ENCODE measurements at regions not wholly inside any gene's neighbourhood (a gene's known extent, or its start where the extent isn't known, plus 50 kb on each side); places are given as distances from the start of the nearest gene placed in this dataset.

GRCh38 chr13:65825039-65825438 is 1405.1 kb downstream of the PCDH9 start (continued):
- TF ChIP-seq, protein P1, sequence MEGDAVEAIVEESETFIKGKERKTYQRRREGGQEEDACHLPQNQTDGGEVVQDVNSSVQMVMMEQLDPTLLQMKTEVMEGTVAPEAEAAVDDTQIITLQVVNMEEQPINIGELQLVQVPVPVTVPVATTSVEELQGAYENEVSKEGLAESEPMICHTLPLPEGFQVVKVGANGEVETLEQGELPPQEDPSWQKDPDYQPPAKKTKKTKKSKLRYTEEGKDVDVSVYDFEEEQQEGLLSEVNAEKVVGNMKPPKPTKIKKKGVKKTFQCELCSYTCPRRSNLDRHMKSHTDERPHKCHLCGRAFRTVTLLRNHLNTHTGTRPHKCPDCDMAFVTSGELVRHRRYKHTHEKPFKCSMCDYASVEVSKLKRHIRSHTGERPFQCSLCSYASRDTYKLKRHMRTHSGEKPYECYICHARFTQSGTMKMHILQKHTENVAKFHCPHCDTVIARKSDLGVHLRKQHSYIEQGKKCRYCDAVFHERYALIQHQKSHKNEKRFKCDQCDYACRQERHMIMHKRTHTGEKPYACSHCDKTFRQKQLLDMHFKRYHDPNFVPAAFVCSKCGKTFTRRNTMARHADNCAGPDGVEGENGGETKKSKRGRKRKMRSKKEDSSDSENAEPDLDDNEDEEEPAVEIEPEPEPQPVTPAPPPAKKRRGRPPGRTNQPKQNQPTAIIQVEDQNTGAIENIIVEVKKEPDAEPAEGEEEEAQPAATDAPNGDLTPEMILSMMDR (conservative IDR thresholded peaks at IDR 0.05; ENCODE audit: low read depth in 2 of 2) = no peak
- TF ChIP-seq ZNF114 (CRISPR knock-in tag; IDR thresholded peaks at IDR 0.05) = no peak
- TF ChIP-seq STAT1 (IDR thresholded peaks at IDR 0.05; ENCODE audit: unreplicated experiment) = no peak
- TF ChIP-seq JUNB (IDR thresholded peaks at IDR 0.05; ENCODE audit: unreplicated experiment) = no peak

DNA sequence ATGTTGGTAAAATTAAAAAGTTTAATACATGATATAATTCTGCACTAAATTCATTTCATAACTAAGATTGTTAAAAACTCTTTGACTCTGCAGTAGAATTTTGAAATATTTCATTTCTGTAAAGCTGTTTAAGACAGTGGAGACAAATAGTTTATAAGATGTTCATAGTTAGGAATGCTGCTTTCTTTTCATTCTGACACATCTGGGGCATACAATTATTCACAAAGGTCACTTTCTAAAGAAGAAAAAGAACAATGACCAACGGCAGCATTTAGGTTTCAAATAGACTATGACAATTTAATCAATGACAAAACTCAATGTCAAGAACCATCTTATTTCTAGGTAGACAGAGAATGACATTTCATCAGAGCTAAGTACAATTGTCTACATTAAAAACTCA is 1422.1 kb downstream of the PCDH9 start:
- Histone ChIP-seq H3K27me3 (ENCODE audit: insufficient read depth) (no peaks in the 10 kb centered on the region), H3K9me2 (ENCODE audit: insufficient read depth) (no peaks in the 10 kb centered on the region), H3K4me1 (ENCODE audit: insufficient read depth) (no peaks in the 10 kb centered on the region), H3K36me3 (ENCODE audit: insufficient read depth) (no peaks in the 10 kb centered on the region), H3K27ac (ENCODE audit: low read depth) (no peak overlapping the region), H3K79me2 (replicated peaks; ENCODE audit: insufficient read depth) (no peaks in the 10 kb centered on the region), H3F3A (replicated peaks; ENCODE audit: low read depth) (no peaks in the 10 kb centered on the region), H2AFZ (no peak overlapping the region), H4K20me1 (replicated peaks; ENCODE audit: insufficient read depth) (no peaks in the 10 kb centered on the region), H3K4me2 (no peak overlapping the region), H3K4me3 (no peak overlapping the region)
- no peak for DNase-seq (ENCODE audit: low spot score)
- Mint-ChIP-seq H3K36me3 (ENCODE audit: low read depth) (peaks cover 5% of the 10 kb centered on the region; the same call in 1 of the 3 replicates), H3K4me1 (no peaks in the 10 kb centered on the region), H3K27me3 (ENCODE audit: insufficient read depth, low read depth, poor library complexity) (no peaks in the 10 kb centered on the region), H3K4me3 (no peak overlapping the region), H3K9me3 (peaks cover 11% of the 10 kb centered on the region; the same call in 2 of the 3 replicates), H3K27ac (no peak overlapping the region)
- ATAC-seq = no peak
- TF ChIP-seq CREB1 (CRISPR knock-in tag; IDR thresholded peaks at IDR 0.05; ENCODE audit: low read depth) = no peak
- no peak for TF ChIP-seq ZNF114 (CRISPR knock-in tag; IDR thresholded peaks at IDR 0.05)
- TF ChIP-seq POLR2AphosphoS5 (IDR thresholded peaks at IDR 0.05; ENCODE audit: low read depth) = no peak
- TF ChIP-seq, protein P2, sequence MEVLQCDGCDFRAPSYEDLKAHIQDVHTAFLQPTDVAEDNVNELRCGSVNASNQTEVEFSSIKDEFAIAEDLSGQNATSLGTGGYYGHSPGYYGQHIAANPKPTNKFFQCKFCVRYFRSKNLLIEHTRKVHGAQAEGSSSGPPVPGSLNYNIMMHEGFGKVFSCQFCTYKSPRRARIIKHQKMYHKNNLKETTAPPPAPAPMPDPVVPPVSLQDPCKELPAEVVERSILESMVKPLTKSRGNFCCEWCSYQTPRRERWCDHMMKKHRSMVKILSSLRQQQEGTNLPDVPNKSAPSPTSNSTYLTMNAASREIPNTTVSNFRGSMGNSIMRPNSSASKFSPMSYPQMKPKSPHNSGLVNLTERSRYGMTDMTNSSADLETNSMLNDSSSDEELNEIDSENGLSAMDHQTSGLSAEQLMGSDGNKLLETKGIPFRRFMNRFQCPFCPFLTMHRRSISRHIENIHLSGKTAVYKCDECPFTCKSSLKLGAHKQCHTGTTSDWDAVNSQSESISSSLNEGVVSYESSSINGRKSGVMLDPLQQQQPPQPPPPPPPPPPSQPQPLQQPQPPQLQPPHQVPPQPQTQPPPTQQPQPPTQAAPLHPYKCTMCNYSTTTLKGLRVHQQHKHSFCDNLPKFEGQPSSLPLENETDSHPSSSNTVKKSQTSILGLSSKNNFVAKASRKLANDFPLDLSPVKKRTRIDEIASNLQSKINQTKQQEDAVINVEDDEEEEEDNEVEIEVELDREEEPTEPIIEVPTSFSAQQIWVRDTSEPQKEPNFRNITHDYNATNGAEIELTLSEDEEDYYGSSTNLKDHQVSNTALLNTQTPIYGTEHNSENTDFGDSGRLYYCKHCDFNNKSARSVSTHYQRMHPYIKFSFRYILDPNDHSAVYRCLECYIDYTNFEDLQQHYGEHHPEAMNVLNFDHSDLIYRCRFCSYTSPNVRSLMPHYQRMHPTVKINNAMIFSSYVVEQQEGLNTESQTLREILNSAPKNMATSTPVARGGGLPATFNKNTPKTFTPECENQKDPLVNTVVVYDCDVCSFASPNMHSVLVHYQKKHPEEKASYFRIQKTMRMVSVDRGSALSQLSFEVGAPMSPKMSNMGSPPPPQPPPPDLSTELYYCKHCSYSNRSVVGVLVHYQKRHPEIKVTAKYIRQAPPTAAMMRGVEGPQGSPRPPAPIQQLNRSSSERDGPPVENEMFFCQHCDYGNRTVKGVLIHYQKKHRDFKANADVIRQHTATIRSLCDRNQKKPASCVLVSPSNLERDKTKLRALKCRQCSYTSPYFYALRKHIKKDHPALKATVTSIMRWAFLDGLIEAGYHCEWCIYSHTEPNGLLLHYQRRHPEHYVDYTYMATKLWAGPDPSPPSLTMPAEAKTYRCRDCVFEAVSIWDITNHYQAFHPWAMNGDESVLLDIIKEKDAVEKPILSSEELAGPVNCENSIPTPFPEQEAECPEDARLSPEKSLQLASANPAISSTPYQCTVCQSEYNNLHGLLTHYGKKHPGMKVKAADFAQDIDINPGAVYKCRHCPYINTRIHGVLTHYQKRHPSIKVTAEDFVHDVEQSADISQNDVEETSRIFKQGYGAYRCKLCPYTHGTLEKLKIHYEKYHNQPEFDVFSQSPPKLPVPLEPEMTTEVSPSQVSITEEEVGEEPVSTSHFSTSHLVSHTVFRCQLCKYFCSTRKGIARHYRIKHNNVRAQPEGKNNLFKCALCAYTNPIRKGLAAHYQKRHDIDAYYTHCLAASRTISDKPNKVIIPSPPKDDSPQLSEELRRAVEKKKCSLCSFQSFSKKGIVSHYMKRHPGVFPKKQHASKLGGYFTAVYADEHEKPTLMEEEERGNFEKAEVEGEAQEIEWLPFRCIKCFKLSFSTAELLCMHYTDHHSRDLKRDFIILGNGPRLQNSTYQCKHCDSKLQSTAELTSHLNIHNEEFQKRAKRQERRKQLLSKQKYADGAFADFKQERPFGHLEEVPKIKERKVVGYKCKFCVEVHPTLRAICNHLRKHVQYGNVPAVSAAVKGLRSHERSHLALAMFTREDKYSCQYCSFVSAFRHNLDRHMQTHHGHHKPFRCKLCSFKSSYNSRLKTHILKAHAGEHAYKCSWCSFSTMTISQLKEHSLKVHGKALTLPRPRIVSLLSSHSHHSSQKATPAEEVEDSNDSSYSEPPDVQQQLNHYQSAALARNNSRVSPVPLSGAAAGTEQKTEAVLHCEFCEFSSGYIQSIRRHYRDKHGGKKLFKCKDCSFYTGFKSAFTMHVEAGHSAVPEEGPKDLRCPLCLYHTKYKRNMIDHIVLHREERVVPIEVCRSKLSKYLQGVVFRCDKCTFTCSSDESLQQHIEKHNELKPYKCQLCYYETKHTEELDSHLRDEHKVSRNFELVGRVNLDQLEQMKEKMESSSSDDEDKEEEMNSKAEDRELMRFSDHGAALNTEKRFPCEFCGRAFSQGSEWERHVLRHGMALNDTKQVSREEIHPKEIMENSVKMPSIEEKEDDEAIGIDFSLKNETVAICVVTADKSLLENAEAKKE (CRISPR knock-in tag; IDR thresholded peaks at IDR 0.05) = no peak
- TF ChIP-seq, protein P3, sequence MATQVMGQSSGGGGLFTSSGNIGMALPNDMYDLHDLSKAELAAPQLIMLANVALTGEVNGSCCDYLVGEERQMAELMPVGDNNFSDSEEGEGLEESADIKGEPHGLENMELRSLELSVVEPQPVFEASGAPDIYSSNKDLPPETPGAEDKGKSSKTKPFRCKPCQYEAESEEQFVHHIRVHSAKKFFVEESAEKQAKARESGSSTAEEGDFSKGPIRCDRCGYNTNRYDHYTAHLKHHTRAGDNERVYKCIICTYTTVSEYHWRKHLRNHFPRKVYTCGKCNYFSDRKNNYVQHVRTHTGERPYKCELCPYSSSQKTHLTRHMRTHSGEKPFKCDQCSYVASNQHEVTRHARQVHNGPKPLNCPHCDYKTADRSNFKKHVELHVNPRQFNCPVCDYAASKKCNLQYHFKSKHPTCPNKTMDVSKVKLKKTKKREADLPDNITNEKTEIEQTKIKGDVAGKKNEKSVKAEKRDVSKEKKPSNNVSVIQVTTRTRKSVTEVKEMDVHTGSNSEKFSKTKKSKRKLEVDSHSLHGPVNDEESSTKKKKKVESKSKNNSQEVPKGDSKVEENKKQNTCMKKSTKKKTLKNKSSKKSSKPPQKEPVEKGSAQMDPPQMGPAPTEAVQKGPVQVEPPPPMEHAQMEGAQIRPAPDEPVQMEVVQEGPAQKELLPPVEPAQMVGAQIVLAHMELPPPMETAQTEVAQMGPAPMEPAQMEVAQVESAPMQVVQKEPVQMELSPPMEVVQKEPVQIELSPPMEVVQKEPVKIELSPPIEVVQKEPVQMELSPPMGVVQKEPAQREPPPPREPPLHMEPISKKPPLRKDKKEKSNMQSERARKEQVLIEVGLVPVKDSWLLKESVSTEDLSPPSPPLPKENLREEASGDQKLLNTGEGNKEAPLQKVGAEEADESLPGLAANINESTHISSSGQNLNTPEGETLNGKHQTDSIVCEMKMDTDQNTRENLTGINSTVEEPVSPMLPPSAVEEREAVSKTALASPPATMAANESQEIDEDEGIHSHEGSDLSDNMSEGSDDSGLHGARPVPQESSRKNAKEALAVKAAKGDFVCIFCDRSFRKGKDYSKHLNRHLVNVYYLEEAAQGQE (IDR thresholded peaks at IDR 0.05; ENCODE audit: unreplicated experiment) = no peak
- no peak for TF ChIP-seq STAT1 (IDR thresholded peaks at IDR 0.05; ENCODE audit: unreplicated experiment)
- TF ChIP-seq JUNB (IDR thresholded peaks at IDR 0.05; ENCODE audit: unreplicated experiment) = no peak
- TF ChIP-seq, protein P1 (conservative IDR thresholded peaks at IDR 0.05; ENCODE audit: low read depth in 2 of 2) = no peak
- TF ChIP-seq NANOG (IDR thresholded peaks at IDR 0.05; ENCODE audit: borderline replicate concordance) = no peak
- TF ChIP-seq EZH2 (IDR thresholded peaks at IDR 0.05; ENCODE audit: low read depth, unreplicated experiment) = no peak

All from GM23338 (cell line).